Ovary (tissue), 3 donors: ENCODE measurements at regions not wholly inside any gene's neighbourhood (a gene's known extent, or its start where the extent isn't known, plus 50 kb on each side); places are given as distances from the start of the nearest gene placed in this dataset.

Experiments used
- CTCF ChIP-seq, 3 donors: fragments of 450-650 bp in 2 of 3; fragments of 200-600 bp in 1 of 3; IDR thresholded peaks; one replicate each; pipeline versions ENCODE4 v1.5.1 to v1.8.0; 2016 to 2022; ENCODE audit warnings: antibody characterized with exemption in 3 of 3, mild to moderate bottlenecking in 1 of 3
- POLR2A ChIP-seq: fragments of 450-650 bp; IDR thresholded peaks from one replicate; pipeline ENCODE4 v1.6.1; 2017; ENCODE audit warnings: antibody characterized with exemption, mild to moderate bottlenecking, moderate library complexity
- donor health status: DM: no; HTN: no; CAD: no.

GRCh38 chr18:7358989-7359726, 128.3 kb downstream of the LRRC30 start:
- TF ChIP-seq CTCF (IDR thresholded peaks at IDR 0.05) = no peak
- no peak for TF ChIP-seq POLR2A
